ENCODE measurements at regions not wholly inside any gene's neighbourhood (a gene's known extent, or its start where the extent isn't known, plus 50 kb on each side); places are given as distances from the start of the nearest gene placed in this dataset.

GRCh38 chr15:36230776-36231175 is 348.6 kb upstream of the CDIN1 start:
- Histone ChIP-seq H3K27ac (ENCODE audit: low read depth, low read length) (no peak overlapping the region), H3K4me3 (ENCODE audit: low read length) (no peak overlapping the region), H3K36me3 (ENCODE audit: control insufficient read depth, low read length) (no peaks in the 10 kb centered on the region), H4K20me1 (ENCODE audit: control insufficient read depth, insufficient read depth, low read depth, low read length) (no peaks in the 10 kb centered on the region), H3K4me2 (ENCODE audit: low read length) (no peak overlapping the region), H3K79me2 (ENCODE audit: control insufficient read depth, low read length) (no peaks in the 10 kb centered on the region), H3F3A (ENCODE audit: control insufficient read depth, insufficient read depth) (no peaks in the 10 kb centered on the region), H3K4me1 (ENCODE audit: control insufficient read depth, low read length) (no peaks in the 10 kb centered on the region), H3K9me3 (ENCODE audit: control insufficient read depth, insufficient read depth, low read length) (no peaks in the 10 kb centered on the region), H3K9me2 (replicated peaks; ENCODE audit: control insufficient read depth, low read length) (no peaks in the 10 kb centered on the region), H3K27me3 (ENCODE audit: control insufficient read depth, low read length) (no peaks in the 10 kb centered on the region)
- TF ChIP-seq EZH2phosphoT487 (IDR thresholded peaks at IDR 0.05; ENCODE audit: borderline replicate concordance, low read length), result no peak
- no peak for TF ChIP-seq CTCF (IDR thresholded peaks at IDR 0.05; ENCODE audit: low read depth, low read length, poor library complexity, severe bottlenecking)

- Histone ChIP-seq H3K27ac (ENCODE audit: low read depth, low read length) (no peak overlapping the region), H3K27me3 (ENCODE audit: control insufficient read depth, low read length) (no peaks in the 10 kb centered on the region), H3K9me2 (replicated peaks; ENCODE audit: control insufficient read depth, low read length) (no peaks in the 10 kb centered on the region), H3K36me3 (ENCODE audit: control insufficient read depth, low read length) (no peaks in the 10 kb centered on the region), H3K4me2 (ENCODE audit: low read length) (no peak overlapping the region), H3K4me3 (ENCODE audit: low read length) (no peak overlapping the region), H4K20me1 (ENCODE audit: control insufficient read depth, insufficient read depth, low read depth, low read length) (no peaks in the 10 kb centered on the region), H3K4me1 (ENCODE audit: control insufficient read depth, low read length) (no peaks in the 10 kb centered on the region), H3K9me3 (ENCODE audit: control insufficient read depth, insufficient read depth, low read length) (no peaks in the 10 kb centered on the region), H3K79me2 (ENCODE audit: control insufficient read depth, low read length) (no peaks in the 10 kb centered on the region), H3F3A (ENCODE audit: control insufficient read depth, insufficient read depth) (no peaks in the 10 kb centered on the region)
- TF ChIP-seq EZH2phosphoT487 (IDR thresholded peaks at IDR 0.05; ENCODE audit: borderline replicate concordance, low read length) (no peak), CTCF (IDR thresholded peaks at IDR 0.05; ENCODE audit: low read depth, low read length, poor library complexity, severe bottlenecking) (no peak)
These were observed 346.9 kb upstream of the CDIN1 start for GRCh38 chr15:36232491-36232890.

- H3K27me3 ChIP-seq (ENCODE audit: control insufficient read depth, low read length), result no peaks in the 10 kb centered on the region
- no peaks in the 10 kb centered on the region for H3K36me3 ChIP-seq (ENCODE audit: control insufficient read depth, low read length)
- H3K4me1 ChIP-seq (ENCODE audit: control insufficient read depth, low read length), result no peaks in the 10 kb centered on the region
- H4K20me1 ChIP-seq (ENCODE audit: control insufficient read depth, insufficient read depth, low read depth, low read length), result no peaks in the 10 kb centered on the region
- no peak overlapping the region for H3K4me2 ChIP-seq (ENCODE audit: low read length)
- no peaks in the 10 kb centered on the region for H3K9me3 ChIP-seq (ENCODE audit: control insufficient read depth, insufficient read depth, low read length)
- no peaks in the 10 kb centered on the region for H3K9me2 ChIP-seq (replicated peaks; ENCODE audit: control insufficient read depth, low read length)
- TF ChIP-seq EZH2phosphoT487 (IDR thresholded peaks at IDR 0.05; ENCODE audit: borderline replicate concordance, low read length), result no peak
- no peak for TF ChIP-seq CTCF (IDR thresholded peaks at IDR 0.05; ENCODE audit: low read depth, low read length, poor library complexity, severe bottlenecking)
- no peak overlapping the region for H3K27ac ChIP-seq (ENCODE audit: low read depth, low read length)
- H3F3A ChIP-seq (ENCODE audit: control insufficient read depth, insufficient read depth), result no peaks in the 10 kb centered on the region
- H3K79me2 ChIP-seq (ENCODE audit: control insufficient read depth, low read length), result no peaks in the 10 kb centered on the region
- H3K4me3 ChIP-seq (ENCODE audit: low read length), result no peak overlapping the region
These were observed 344.7 kb upstream of the CDIN1 start for GRCh38 chr15:36234743-36235142.

- Histone ChIP-seq H3K4me2 (ENCODE audit: low read length) (no peak overlapping the region), H3K4me3 (ENCODE audit: low read length) (no peak overlapping the region), H3K27ac (ENCODE audit: low read depth, low read length) (no peak overlapping the region), H3K27me3 (ENCODE audit: control insufficient read depth, low read length) (no peaks in the 10 kb centered on the region), H3K4me1 (ENCODE audit: control insufficient read depth, low read length) (no peaks in the 10 kb centered on the region), H3K9me3 (ENCODE audit: control insufficient read depth, insufficient read depth, low read length) (no peaks in the 10 kb centered on the region), H3F3A (ENCODE audit: control insufficient read depth, insufficient read depth) (no peaks in the 10 kb centered on the region), H4K20me1 (ENCODE audit: control insufficient read depth, insufficient read depth, low read depth, low read length) (no peaks in the 10 kb centered on the region), H3K9me2 (replicated peaks; ENCODE audit: control insufficient read depth, low read length) (no peaks in the 10 kb centered on the region), H3K79me2 (ENCODE audit: control insufficient read depth, low read length) (no peaks in the 10 kb centered on the region), H3K36me3 (ENCODE audit: control insufficient read depth, low read length) (no peaks in the 10 kb centered on the region)
- TF ChIP-seq EZH2phosphoT487 (IDR thresholded peaks at IDR 0.05; ENCODE audit: borderline replicate concordance, low read length), result no peak
- TF ChIP-seq CTCF (IDR thresholded peaks at IDR 0.05; ENCODE audit: low read depth, low read length, poor library complexity, severe bottlenecking), result no peak
These were observed 344.3 kb upstream of the CDIN1 start for GRCh38 chr15:36235173-36235572.
